ENCODE measurements at regions not wholly inside any gene's neighbourhood (a gene's known extent, or its start where the extent isn't known, plus 50 kb on each side); places are given as distances from the start of the nearest gene placed in this dataset.

DNA sequence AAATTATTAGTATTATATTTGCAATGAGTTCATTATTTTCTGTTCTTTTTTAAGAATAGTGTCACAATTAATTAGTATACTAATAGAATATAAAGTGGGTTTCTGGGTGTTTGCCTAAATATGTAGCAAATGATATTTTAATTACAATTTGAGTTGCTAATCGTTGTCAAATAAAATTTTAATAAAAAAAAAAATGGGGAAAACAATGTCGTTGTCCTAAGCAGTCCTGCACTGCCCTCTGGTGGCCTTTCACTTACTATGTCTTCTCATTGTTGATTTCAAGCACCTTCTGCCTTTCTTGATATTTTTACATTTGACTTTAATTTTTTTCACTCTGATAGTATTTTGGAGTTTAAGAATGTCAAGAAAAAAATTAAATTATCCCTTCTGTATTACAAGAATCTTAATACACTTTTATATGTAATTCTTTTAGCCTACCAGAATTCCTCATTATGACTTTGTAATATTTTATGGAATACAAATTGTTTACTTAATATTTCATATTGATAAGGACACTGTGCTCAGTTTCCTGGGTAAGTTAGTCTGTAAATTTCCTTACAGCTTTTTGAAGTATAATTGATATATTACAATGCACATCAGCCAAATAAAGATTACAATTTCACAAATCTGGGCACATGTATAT, 104.5 kb upstream of the FMN2 start:
- TF ChIP-seq, protein P1, sequence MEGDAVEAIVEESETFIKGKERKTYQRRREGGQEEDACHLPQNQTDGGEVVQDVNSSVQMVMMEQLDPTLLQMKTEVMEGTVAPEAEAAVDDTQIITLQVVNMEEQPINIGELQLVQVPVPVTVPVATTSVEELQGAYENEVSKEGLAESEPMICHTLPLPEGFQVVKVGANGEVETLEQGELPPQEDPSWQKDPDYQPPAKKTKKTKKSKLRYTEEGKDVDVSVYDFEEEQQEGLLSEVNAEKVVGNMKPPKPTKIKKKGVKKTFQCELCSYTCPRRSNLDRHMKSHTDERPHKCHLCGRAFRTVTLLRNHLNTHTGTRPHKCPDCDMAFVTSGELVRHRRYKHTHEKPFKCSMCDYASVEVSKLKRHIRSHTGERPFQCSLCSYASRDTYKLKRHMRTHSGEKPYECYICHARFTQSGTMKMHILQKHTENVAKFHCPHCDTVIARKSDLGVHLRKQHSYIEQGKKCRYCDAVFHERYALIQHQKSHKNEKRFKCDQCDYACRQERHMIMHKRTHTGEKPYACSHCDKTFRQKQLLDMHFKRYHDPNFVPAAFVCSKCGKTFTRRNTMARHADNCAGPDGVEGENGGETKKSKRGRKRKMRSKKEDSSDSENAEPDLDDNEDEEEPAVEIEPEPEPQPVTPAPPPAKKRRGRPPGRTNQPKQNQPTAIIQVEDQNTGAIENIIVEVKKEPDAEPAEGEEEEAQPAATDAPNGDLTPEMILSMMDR (IDR thresholded peaks at IDR 0.05): peak; percentile 88
- TF ChIP-seq POLR2A (IDR thresholded peaks at IDR 0.05; ENCODE audit: low read length): no peak
- no peak for TF ChIP-seq EHMT2 (IDR thresholded peaks at IDR 0.05; ENCODE audit: low read depth)
- no peak for TF ChIP-seq RCOR1 (IDR thresholded peaks at IDR 0.05; ENCODE audit: low read depth, low read length)
- no peak for TF ChIP-seq EP300 (IDR thresholded peaks at IDR 0.05)
- TF ChIP-seq, protein P2, sequence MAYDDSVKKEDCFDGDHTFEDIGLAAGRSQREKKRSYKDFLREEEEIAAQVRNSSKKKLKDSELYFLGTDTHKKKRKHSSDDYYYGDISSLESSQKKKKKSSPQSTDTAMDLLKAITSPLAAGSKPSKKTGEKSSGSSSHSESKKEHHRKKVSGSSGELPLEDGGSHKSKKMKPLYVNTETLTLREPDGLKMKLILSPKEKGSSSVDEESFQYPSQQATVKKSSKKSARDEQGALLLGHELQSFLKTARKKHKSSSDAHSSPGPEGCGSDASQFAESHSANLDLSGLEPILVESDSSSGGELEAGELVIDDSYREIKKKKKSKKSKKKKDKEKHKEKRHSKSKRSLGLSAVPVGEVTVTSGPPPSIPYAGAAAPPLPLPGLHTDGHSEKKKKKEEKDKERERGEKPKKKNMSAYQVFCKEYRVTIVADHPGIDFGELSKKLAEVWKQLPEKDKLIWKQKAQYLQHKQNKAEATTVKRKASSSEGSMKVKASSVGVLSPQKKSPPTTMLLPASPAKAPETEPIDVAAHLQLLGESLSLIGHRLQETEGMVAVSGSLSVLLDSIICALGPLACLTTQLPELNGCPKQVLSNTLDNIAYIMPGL (CRISPR knock-in tag; IDR thresholded peaks at IDR 0.05; ENCODE audit: borderline replicate concordance): no peak
- TF ChIP-seq, protein P3, sequence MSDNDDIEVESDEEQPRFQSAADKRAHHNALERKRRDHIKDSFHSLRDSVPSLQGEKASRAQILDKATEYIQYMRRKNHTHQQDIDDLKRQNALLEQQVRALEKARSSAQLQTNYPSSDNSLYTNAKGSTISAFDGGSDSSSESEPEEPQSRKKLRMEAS (IDR thresholded peaks at IDR 0.05): no peak
- TF ChIP-seq SMC3 (IDR thresholded peaks at IDR 0.05): peak; percentile 78
- TF ChIP-seq, protein P4, sequence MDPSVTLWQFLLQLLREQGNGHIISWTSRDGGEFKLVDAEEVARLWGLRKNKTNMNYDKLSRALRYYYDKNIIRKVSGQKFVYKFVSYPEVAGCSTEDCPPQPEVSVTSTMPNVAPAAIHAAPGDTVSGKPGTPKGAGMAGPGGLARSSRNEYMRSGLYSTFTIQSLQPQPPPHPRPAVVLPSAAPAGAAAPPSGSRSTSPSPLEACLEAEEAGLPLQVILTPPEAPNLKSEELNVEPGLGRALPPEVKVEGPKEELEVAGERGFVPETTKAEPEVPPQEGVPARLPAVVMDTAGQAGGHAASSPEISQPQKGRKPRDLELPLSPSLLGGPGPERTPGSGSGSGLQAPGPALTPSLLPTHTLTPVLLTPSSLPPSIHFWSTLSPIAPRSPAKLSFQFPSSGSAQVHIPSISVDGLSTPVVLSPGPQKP (IDR thresholded peaks at IDR 0.05; ENCODE audit: low read depth, low read length): no peak
- TF ChIP-seq HDAC2 (IDR thresholded peaks at IDR 0.05): no peak
- TF ChIP-seq RARB (CRISPR knock-in tag; IDR thresholded peaks at IDR 0.05): no peak
- no peak for TF ChIP-seq RFX5 (IDR thresholded peaks at IDR 0.05)
- TF ChIP-seq MAFK (IDR thresholded peaks at IDR 0.05; ENCODE audit: partially characterized antibody): no peak
- no peak for TF ChIP-seq ZFP36 (IDR thresholded peaks at IDR 0.05; ENCODE audit: borderline replicate concordance, partially characterized antibody)

Measured in A549 (cell line).